CD14-positive monocyte (primary cell): ENCODE measurements at regions not wholly inside any gene's neighbourhood (a gene's known extent, or its start where the extent isn't known, plus 50 kb on each side); places are given as distances from the start of the nearest gene placed in this dataset.

Experiments used
- DNase-seq, 3 donors: peaks; one replicate each; pipeline ENCODE4 v3.0.0-alpha.2; 2011 to 2022
- H2AFZ ChIP-seq: 2 replicates; pipeline ENCODE4 v1.6.0; 2012; ENCODE audit warnings: mild to moderate bottlenecking, low read depth, low read length, inconsistent platforms; ENCODE audit not compliant: insufficient read depth, poor library complexity, severe bottlenecking
- H3K27ac ChIP-seq, 2 donors: 1 replicate in 1 of 2; 2 replicates in 1 of 2; pipeline ENCODE4 v1.5.1; 2012 to 2013; ENCODE audit warnings: low read length in 2 of 2, control low read depth in 1 of 2, inconsistent platforms in 1 of 2, low read depth in 1 of 2, mild to moderate bottlenecking in 1 of 2
- H3K27me3 ChIP-seq, 2 donors: one replicate each; pipeline versions ENCODE4 v1.6.0 to v1.6.1; 2011 to 2013; ENCODE audit warnings: low read length in 2 of 2; ENCODE audit not compliant: control insufficient read depth in 2 of 2, insufficient read depth in 2 of 2
- H3K36me3 ChIP-seq, 2 donors: replicated peaks in 1 of 2; 1 replicate in 1 of 2; 2 replicates in 1 of 2; pipeline versions ENCODE4 v1.5.1 to v1.6.1; 2012 to 2013; ENCODE audit warnings: low read length in 2 of 2, control low read depth in 1 of 2, inconsistent platforms in 1 of 2, mild to moderate bottlenecking in 1 of 2; ENCODE audit not compliant: insufficient read depth in 2 of 2, control insufficient read depth in 1 of 2
- H3K4me1 ChIP-seq, 2 donors: 1 replicate in 1 of 2; 2 replicates in 1 of 2; pipeline versions ENCODE4 v1.5.1 to v1.6.1; 2012 to 2013; ENCODE audit warnings: low read length in 2 of 2, control low read depth in 1 of 2, inconsistent platforms in 1 of 2, mild to moderate bottlenecking in 1 of 2, moderate library complexity in 1 of 2; ENCODE audit not compliant: insufficient read depth in 2 of 2, control insufficient read depth in 1 of 2
- H3K4me2 ChIP-seq: replicated peaks from 2 replicates; pipeline ENCODE3; 2012; ENCODE audit warnings: low read length, moderate library complexity, mild to moderate bottlenecking; ENCODE audit not compliant: poor library complexity, severe bottlenecking; ENCODE audit errors: extremely low read depth
- H3K4me3 ChIP-seq, 3 experiments: fragments of 200-600 bp in 1 of 3; sonication (generic) in 1 of 3; replicated peaks in 1 of 3; 1 replicate in 2 of 3; 2 replicates in 1 of 3; pipeline ENCODE4 v1.5.1; 2011 to 2013; ENCODE audit warnings: low read length in 3 of 3, mild to moderate bottlenecking in 3 of 3, control low read depth in 2 of 3, low read depth in 2 of 3, inconsistent platforms in 1 of 3, moderate library complexity in 1 of 3
- H3K79me2 ChIP-seq: 2 replicates; pipeline ENCODE4 v1.6.0; 2012; ENCODE audit warnings: mild to moderate bottlenecking, control low read depth, inconsistent platforms, low read length, moderate library complexity; ENCODE audit not compliant: insufficient read depth
- H3K9ac ChIP-seq: 2 replicates; pipeline ENCODE4 v1.6.0; 2017; ENCODE audit warnings: low read length, mild to moderate bottlenecking; ENCODE audit not compliant: insufficient read depth, poor library complexity, severe bottlenecking
- H3K9me3 ChIP-seq, 2 donors: replicated peaks in 1 of 2; 1 replicate in 1 of 2; 2 replicates in 1 of 2; pipeline versions ENCODE4 v1.5.1 to v1.6.1; 2012 to 2013; ENCODE audit warnings: low read length in 2 of 2, control low read depth in 1 of 2; ENCODE audit not compliant: control insufficient read depth in 1 of 2, insufficient read depth in 1 of 2
- H4K20me1 ChIP-seq: 2 replicates; pipeline ENCODE4 v1.6.0; 2012; ENCODE audit warnings: mild to moderate bottlenecking, low read length, control low read depth, moderate library complexity; ENCODE audit not compliant: insufficient read depth
- H3K27ac Mint-ChIP-seq, 7 donors: one replicate each; pipeline ENCODE4 v1.8.0; 2020; ENCODE audit warnings: mild to moderate bottlenecking in 7 of 7, mixed read lengths in 7 of 7, moderate library complexity in 6 of 7, inconsistent platforms in 2 of 7
- H3K27me3 Mint-ChIP-seq, 3 donors: one replicate each; pipeline ENCODE4 v1.8.0; 2021 to 2022; ENCODE audit warnings: low read depth in 3 of 3, mild to moderate bottlenecking in 3 of 3, mixed read lengths in 3 of 3, moderate library complexity in 3 of 3, inconsistent platforms in 1 of 3
- H3K36me3 Mint-ChIP-seq, 2 donors: one replicate each; pipeline ENCODE4 v1.8.0; 2020; ENCODE audit warnings: mixed read lengths in 2 of 2, inconsistent platforms in 1 of 2, mild to moderate bottlenecking in 1 of 2
- H3K4me1 Mint-ChIP-seq: one replicate; pipeline ENCODE4 v1.8.0; 2020; ENCODE audit warnings: mild to moderate bottlenecking, mixed read lengths
- H3K4me3 Mint-ChIP-seq, 2 donors: one replicate each; pipeline ENCODE4 v1.8.0; 2020; ENCODE audit warnings: mild to moderate bottlenecking in 2 of 2, mixed read lengths in 2 of 2, moderate library complexity in 1 of 2
- H3K9me3 Mint-ChIP-seq, 7 donors: one replicate each; pipeline ENCODE4 v1.8.0; 2020 to 2022; ENCODE audit warnings: mixed read lengths in 7 of 7, mild to moderate bottlenecking in 6 of 7, moderate library complexity in 6 of 7, inconsistent platforms in 2 of 7
- WGBS: methylation state at CpG from one replicate; pipeline ENCODE4 v1.1.5; 2013; ENCODE audit warnings: missing lambda C conversion rate; ENCODE audit not compliant: insufficient coverage; 5-methylcytosine and 5-hydroxymethylcytosine counted together
- intact Hi-C, 2 donors: fragments of 100-400 bp; cut with micrococcal nuclease; formaldehyde crosslinking; loops; one replicate each; pipeline versions ENCODE4 v1.15.0 to v1.15.1; 2023
- TF ChIP-seq, protein P1 (sequence below): fragments of 200-600 bp; IDR thresholded peaks from one replicate; pipeline ENCODE4 v1.8.0; 2022; ENCODE audit warnings: antibody characterized with exemption, mild to moderate bottlenecking

DNA sequence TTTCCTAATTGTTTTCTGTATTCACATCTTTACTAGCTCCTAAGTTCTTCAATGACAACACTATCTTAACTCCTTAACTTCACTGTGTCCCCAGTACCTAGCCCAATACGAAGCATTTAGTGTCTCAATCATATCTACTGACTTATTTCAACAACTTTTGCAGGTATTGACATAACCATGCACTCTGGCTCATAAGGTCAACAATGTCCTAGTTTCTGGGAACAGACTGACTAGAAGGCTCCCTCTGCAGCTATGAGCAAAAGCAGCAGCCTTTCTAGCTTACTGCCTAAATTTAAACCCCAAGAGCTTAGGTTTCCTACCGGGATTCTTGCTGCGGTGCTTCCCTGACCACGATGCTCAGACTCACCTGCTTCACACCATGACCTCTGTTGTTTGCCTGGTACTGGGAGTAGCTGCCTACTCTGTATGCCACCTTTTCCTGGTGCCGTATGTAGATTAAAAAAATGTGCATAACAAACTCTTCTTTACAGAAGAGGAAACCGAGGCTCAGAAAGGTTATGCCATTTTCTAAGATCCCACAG, 767.7 kb downstream of the TUSC7 start:
- H4K20me1 ChIP-seq = no peaks in the 10 kb centered on the region
- no peaks in the 10 kb centered on the region for H3K27me3 Mint-ChIP-seq
- H3K36me3 Mint-ChIP-seq = no peaks in the 10 kb centered on the region
- no peak overlapping the region for H3K4me3 ChIP-seq
- 75% methylated on average over 2 of the region's 6 CpGs for WGBS
- H3K36me3 ChIP-seq = no peaks in the 10 kb centered on the region
- H3K4me1 Mint-ChIP-seq = no peaks in the 10 kb centered on the region
- H3K4me2 ChIP-seq = no peak overlapping the region
- H3K27ac ChIP-seq = no peak overlapping the region
- H3K9ac ChIP-seq = no peak overlapping the region
- H3K9me3 Mint-ChIP-seq = peaks cover 0 to 3% (median 0%) of the 10 kb centered on the region in 7 donors
- intact Hi-C loops = no loop called here
- H3K27ac Mint-ChIP-seq = no peak overlapping the region
- DNase-seq = no peak
- no peak overlapping the region for H2AFZ ChIP-seq
- no peaks in the 10 kb centered on the region for H3K27me3 ChIP-seq
- no peaks in the 10 kb centered on the region for H3K4me1 ChIP-seq
- H3K79me2 ChIP-seq = no peaks in the 10 kb centered on the region
- no peaks in the 10 kb centered on the region for H3K9me3 ChIP-seq
- TF ChIP-seq, protein P1, sequence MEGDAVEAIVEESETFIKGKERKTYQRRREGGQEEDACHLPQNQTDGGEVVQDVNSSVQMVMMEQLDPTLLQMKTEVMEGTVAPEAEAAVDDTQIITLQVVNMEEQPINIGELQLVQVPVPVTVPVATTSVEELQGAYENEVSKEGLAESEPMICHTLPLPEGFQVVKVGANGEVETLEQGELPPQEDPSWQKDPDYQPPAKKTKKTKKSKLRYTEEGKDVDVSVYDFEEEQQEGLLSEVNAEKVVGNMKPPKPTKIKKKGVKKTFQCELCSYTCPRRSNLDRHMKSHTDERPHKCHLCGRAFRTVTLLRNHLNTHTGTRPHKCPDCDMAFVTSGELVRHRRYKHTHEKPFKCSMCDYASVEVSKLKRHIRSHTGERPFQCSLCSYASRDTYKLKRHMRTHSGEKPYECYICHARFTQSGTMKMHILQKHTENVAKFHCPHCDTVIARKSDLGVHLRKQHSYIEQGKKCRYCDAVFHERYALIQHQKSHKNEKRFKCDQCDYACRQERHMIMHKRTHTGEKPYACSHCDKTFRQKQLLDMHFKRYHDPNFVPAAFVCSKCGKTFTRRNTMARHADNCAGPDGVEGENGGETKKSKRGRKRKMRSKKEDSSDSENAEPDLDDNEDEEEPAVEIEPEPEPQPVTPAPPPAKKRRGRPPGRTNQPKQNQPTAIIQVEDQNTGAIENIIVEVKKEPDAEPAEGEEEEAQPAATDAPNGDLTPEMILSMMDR = no peak
- H3K4me3 Mint-ChIP-seq = no peak overlapping the region

DNA sequence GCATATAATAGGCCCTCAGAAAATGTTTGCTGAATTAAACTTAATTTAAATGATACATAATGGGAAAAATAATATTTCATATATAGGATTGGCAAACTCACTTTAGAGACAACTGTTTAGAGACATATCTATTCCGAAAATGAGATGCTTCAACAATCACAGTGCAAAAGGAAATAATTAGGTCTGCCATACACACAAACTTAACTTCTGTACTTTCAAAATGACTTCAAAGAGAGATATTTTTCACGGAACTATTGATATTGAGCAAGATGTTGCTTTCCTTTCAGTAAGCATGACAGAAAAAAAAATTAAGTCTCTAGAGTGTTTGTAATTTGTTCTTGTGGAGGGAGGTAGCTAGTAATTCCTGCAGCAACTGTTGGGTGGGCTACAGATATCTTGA, 769.5 kb downstream of the TUSC7 start:
- Mint-ChIP-seq H3K36me3 (no peaks in the 10 kb centered on the region), H3K9me3 (peaks cover 6 to 8% (median 7%) of the 10 kb centered on the region in 7 donors), H3K27ac (no peak overlapping the region), H3K4me1 (peaks cover 2% of the 10 kb centered on the region), H3K27me3 (no peaks in the 10 kb centered on the region), H3K4me3 (no peak overlapping the region)
- Histone ChIP-seq H4K20me1 (no peaks in the 10 kb centered on the region), H3K36me3 (no peaks in the 10 kb centered on the region), H2AFZ (no peak overlapping the region), H3K4me3 (no peak overlapping the region), H3K27ac (no peak overlapping the region), H3K9ac (no peak overlapping the region), H3K27me3 (no peaks in the 10 kb centered on the region), H3K4me2 (no peak overlapping the region), H3K79me2 (no peaks in the 10 kb centered on the region), H3K4me1 (no peaks in the 10 kb centered on the region), H3K9me3 (peaks cover 5% of the 10 kb centered on the region in 2 donors)
- WGBS = no CpG with 5 or more reads among the region's 2 CpGs
- no peak for DNase-seq
- intact Hi-C loops = no loop called here
- TF ChIP-seq, protein P1 = no peak
